ENCODE measurements at regions not wholly inside any gene's neighbourhood (a gene's known extent, or its start where the extent isn't known, plus 50 kb on each side); places are given as distances from the start of the nearest gene placed in this dataset.

DNA sequence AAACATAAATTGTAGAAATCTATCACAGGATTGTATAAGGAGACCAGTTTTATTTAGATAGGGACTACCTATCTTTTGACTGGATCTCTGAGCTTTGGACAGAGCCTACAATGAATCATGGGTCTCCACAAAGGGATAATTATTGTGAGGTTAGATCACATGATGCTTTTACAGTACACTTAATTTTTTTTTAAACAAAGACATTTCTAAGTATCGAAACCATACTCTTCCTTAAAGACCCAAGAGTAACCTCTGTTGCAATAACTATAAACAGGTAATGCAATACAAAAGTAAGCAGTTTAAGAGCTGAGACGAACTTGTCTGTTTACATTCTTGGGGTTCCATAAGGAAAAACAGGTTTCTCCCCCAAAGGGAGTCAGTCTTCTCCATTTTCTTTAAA lies 64.3 kb upstream of the GABRE start:
- no peak for TF ChIP-seq POLR2A (IDR thresholded peaks at IDR 0.05; ENCODE audit: low read depth, low read length)
- TF ChIP-seq, protein P1, sequence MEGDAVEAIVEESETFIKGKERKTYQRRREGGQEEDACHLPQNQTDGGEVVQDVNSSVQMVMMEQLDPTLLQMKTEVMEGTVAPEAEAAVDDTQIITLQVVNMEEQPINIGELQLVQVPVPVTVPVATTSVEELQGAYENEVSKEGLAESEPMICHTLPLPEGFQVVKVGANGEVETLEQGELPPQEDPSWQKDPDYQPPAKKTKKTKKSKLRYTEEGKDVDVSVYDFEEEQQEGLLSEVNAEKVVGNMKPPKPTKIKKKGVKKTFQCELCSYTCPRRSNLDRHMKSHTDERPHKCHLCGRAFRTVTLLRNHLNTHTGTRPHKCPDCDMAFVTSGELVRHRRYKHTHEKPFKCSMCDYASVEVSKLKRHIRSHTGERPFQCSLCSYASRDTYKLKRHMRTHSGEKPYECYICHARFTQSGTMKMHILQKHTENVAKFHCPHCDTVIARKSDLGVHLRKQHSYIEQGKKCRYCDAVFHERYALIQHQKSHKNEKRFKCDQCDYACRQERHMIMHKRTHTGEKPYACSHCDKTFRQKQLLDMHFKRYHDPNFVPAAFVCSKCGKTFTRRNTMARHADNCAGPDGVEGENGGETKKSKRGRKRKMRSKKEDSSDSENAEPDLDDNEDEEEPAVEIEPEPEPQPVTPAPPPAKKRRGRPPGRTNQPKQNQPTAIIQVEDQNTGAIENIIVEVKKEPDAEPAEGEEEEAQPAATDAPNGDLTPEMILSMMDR (conservative IDR thresholded peaks at IDR 0.05; ENCODE audit: low read depth, low read length) = no peak
